ENCODE measurements at regions not wholly inside any gene's neighbourhood (a gene's known extent, or its start where the extent isn't known, plus 50 kb on each side); places are given as distances from the start of the nearest gene placed in this dataset.

GRCh38 chr20:16653266-16653665 is 76.6 kb upstream of the SNRPB2 start (continued):
- TF ChIP-seq, protein P1, sequence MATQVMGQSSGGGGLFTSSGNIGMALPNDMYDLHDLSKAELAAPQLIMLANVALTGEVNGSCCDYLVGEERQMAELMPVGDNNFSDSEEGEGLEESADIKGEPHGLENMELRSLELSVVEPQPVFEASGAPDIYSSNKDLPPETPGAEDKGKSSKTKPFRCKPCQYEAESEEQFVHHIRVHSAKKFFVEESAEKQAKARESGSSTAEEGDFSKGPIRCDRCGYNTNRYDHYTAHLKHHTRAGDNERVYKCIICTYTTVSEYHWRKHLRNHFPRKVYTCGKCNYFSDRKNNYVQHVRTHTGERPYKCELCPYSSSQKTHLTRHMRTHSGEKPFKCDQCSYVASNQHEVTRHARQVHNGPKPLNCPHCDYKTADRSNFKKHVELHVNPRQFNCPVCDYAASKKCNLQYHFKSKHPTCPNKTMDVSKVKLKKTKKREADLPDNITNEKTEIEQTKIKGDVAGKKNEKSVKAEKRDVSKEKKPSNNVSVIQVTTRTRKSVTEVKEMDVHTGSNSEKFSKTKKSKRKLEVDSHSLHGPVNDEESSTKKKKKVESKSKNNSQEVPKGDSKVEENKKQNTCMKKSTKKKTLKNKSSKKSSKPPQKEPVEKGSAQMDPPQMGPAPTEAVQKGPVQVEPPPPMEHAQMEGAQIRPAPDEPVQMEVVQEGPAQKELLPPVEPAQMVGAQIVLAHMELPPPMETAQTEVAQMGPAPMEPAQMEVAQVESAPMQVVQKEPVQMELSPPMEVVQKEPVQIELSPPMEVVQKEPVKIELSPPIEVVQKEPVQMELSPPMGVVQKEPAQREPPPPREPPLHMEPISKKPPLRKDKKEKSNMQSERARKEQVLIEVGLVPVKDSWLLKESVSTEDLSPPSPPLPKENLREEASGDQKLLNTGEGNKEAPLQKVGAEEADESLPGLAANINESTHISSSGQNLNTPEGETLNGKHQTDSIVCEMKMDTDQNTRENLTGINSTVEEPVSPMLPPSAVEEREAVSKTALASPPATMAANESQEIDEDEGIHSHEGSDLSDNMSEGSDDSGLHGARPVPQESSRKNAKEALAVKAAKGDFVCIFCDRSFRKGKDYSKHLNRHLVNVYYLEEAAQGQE (IDR thresholded peaks at IDR 0.05; ENCODE audit: low read depth, low read length): no peak
- TF ChIP-seq SMC3 (IDR thresholded peaks at IDR 0.05; ENCODE audit: low read depth, low read length): no peak
- TF ChIP-seq RCOR1 (IDR thresholded peaks at IDR 0.05; ENCODE audit: low read length): no peak
- no peak for TF ChIP-seq TEAD4 (IDR thresholded peaks at IDR 0.05; ENCODE audit: borderline replicate concordance, insufficient read depth)
- TF ChIP-seq GATA2 (CRISPR knock-in tag; IDR thresholded peaks at IDR 0.05): no peak
- no peak for TF ChIP-seq USF1 (IDR thresholded peaks at IDR 0.05; ENCODE audit: borderline replicate concordance, low read depth)

GRCh38 chr20:16647875-16648597 is 74.8 kb upstream of the KIF16B start:
- Histone ChIP-seq H3K9ac (no peak overlapping the region), H3K79me2 (ENCODE audit: insufficient read depth) (no peaks in the 10 kb centered on the region), H3K36me3 (replicated peaks in 1 of 2; ENCODE audit: control insufficient read depth in 1 of 2, insufficient read depth in 2 of 2, low read length in 1 of 2) (no peaks in the 10 kb centered on the region), H3K27ac (ENCODE audit: low read depth in 2 of 2, low read length in 1 of 2) (peak overlapping the region in 1 of 2 experiments; percentile 96; a peak in 2 of 4 replicates), H3K4me2 (no peak overlapping the region), H3K9me3 (no peaks in the 10 kb centered on the region), H4K20me1 (ENCODE audit: insufficient read depth) (no peaks in the 10 kb centered on the region), H3K27me3 (ENCODE audit: insufficient read depth) (no peaks in the 10 kb centered on the region), H3K9me2 (no peaks in the 10 kb centered on the region), H3K4me1 (ENCODE audit: control insufficient read depth in 1 of 2, insufficient read depth in 2 of 2, low read depth in 1 of 2, low read length in 1 of 2) (peaks cover 0 to 18% of the 10 kb centered on the region in 2 experiments; a peak in 2 of 4 replicates), H3F3A (replicated peaks; ENCODE audit: insufficient read depth) (no peaks in the 10 kb centered on the region), H2AFZ (ENCODE audit: low read depth) (no peak overlapping the region), H3K4me3 (ENCODE audit: low read depth in 2 of 2, low read length in 1 of 2) (no peak overlapping the region; a peak in 1 of 4 replicates)
- DNase-seq: peak; percentile 64
- ChIA-PET CTCF (interaction anchor here (1.2 to 1.3 kb wide), 2 partner anchors 68 to 113 kb away, joined by 3 to 4 read pairs; no protein-coding TSS in a partner anchor), POLR2A (interaction anchor here (0.8 kb wide), 1 partner anchor 73 kb away, joined by 3 read pairs; no protein-coding TSS in a partner anchor)
- 12% methylated on average over 12 of the region's 12 CpGs for WGBS (ENCODE audit: low lambda C conversion rate)
- TF ChIP-seq TEAD4 (IDR thresholded peaks at IDR 0.05; ENCODE audit: borderline replicate concordance, insufficient read depth) (0 out of 2 replicates have a peak, but pooled peaks have one; percentile 15), FOXJ3 (CRISPR knock-in tag; IDR thresholded peaks at IDR 0.05) (0 out of 2 replicates have a peak, but pooled peaks have one; percentile 60), ZBTB33 (IDR thresholded peaks at IDR 0.05; ENCODE audit: borderline replicate concordance, low read depth) (no peak), GATA2 (CRISPR knock-in tag; IDR thresholded peaks at IDR 0.05) (peak; percentile 72), POLR2AphosphoS5 (IDR thresholded peaks at IDR 0.05; ENCODE audit: low read depth, low read length) (no peak), CTCF (IDR thresholded peaks at IDR 0.05) (no peak), EP300 (IDR thresholded peaks at IDR 0.05; ENCODE audit: borderline replicate concordance in 1 of 2, low read depth in 1 of 2, low read length in 1 of 2) (peak in 1 of 2 experiments; percentile 83; a peak in 2 of 4 replicates), RCOR1 (IDR thresholded peaks at IDR 0.05; ENCODE audit: low read length) (peak; percentile 76), RFX5 (IDR thresholded peaks at IDR 0.05; ENCODE audit: low read length) (0 out of 2 replicates have a peak, but pooled peaks have one; percentile 14), RAD21 (IDR thresholded peaks at IDR 0.05; ENCODE audit: low read length) (peak; percentile 31)
- TF ChIP-seq, protein P1 (IDR thresholded peaks at IDR 0.05; ENCODE audit: low read depth, low read length): no peak
- TF ChIP-seq, protein P2, sequence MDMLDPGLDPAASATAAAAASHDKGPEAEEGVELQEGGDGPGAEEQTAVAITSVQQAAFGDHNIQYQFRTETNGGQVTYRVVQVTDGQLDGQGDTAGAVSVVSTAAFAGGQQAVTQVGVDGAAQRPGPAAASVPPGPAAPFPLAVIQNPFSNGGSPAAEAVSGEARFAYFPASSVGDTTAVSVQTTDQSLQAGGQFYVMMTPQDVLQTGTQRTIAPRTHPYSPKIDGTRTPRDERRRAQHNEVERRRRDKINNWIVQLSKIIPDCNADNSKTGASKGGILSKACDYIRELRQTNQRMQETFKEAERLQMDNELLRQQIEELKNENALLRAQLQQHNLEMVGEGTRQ (IDR thresholded peaks at IDR 0.05; ENCODE audit: borderline replicate concordance, low read depth, low read length): no peak

Data from SK-N-SH (cell line).